Stimulated activated CD4-positive, alpha-beta T cell treated with anti-CD3 and anti-CD28 coated beads, Interleukin-15, amount 100 ng/mL, for 24 hours (primary cell): ENCODE measurements at regions not wholly inside any gene's neighbourhood (a gene's known extent, or its start where the extent isn't known, plus 50 kb on each side); places are given as distances from the start of the nearest gene placed in this dataset.
A peak's percentile ranks its signal among the peaks of the same experiment; 100 is the strongest.

Source experiments
- DNase-seq: peaks from one replicate; pipeline ENCODE4 v3.0.0-alpha.2; 2020

DNA sequence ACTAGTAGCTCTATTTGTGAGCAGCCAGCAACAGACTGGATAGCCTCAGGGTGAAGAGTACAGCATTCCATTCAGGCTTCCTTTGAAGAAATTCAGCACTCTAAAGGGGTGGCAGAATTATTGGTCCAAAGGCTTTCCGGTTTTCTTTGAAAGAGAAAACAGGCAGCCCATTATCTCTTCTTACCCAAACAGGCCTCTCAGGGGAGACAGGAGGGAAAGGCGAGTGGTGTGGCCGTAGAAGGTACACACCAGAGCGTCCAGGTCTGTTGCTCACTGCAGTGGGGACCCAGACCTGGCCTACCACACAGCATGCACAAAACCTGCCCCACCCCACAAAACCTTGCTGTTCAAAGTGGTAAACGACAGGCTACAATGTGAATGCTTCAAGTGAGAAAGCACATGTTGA lies 83.3 kb downstream of the ZNF608 start:
- DNase-seq: no peak

DNA sequence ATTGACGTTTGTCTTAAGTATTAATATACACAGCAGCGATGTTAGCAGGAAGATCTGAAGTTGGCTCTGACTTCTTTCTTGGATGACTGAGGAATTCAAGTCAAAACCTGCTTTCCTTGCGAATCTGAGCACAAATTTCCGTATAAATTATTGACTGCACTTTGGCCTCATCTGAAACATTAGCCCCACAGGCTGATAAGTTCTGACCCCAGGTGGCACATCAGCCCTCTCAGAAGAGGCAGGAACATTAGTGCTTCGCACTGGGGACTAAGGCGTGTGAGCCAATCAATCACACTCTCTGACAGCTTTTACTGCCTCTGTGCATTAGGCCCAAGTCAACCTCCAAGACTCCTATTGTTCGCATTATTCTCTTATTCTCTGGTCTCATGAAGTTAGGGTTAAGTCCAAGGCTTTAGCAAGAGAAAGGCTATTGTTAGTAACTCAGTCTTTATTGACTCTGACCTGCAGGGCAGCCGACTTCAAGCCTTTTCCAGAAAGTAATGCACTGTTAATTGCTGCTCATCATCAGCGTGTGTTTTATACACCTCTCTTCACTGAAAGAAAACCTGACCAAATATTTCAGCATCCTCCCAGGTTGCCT lies 84.2 kb downstream of the ZNF608 start:
- DNase-seq: no peak

DNA sequence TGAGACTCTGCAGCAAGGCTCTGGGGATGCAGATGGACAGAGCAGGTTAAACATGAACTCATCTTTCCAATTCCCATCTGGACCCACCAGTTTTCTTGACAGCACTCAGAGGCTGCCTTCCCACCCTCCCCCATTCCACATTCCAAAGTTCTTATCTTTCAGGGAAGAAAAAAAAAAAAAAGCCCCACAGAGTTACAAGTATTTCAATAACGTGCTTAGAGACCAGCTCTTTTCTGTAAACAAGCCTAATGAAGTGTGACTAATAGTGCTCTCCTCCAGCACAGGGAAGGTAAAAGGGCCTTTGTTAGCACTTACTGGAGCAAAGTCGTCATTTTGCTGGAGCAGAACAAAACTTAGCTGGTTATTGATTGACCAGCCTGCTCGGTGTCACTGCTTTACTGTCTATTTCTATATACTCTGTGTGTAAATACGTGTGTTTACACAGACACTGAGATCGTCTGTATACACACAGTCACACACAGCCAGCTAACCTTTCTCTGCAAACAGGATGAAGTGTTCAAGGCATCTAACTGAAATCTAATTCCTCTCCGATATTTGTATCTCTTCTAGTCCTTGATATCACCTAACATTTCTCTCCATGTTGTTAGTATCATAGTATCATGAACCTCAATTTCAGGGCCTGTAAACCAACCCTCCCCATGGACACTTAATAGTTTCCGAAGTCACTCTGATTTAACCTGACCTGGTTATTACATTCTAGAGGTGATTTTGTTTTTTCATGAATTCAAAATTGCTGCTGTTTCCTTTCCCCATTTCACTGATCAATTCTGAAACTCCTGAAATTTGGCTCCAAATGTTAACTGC lies 84.9 kb downstream of the ZNF608 start:
- DNase-seq: no peak

DNA sequence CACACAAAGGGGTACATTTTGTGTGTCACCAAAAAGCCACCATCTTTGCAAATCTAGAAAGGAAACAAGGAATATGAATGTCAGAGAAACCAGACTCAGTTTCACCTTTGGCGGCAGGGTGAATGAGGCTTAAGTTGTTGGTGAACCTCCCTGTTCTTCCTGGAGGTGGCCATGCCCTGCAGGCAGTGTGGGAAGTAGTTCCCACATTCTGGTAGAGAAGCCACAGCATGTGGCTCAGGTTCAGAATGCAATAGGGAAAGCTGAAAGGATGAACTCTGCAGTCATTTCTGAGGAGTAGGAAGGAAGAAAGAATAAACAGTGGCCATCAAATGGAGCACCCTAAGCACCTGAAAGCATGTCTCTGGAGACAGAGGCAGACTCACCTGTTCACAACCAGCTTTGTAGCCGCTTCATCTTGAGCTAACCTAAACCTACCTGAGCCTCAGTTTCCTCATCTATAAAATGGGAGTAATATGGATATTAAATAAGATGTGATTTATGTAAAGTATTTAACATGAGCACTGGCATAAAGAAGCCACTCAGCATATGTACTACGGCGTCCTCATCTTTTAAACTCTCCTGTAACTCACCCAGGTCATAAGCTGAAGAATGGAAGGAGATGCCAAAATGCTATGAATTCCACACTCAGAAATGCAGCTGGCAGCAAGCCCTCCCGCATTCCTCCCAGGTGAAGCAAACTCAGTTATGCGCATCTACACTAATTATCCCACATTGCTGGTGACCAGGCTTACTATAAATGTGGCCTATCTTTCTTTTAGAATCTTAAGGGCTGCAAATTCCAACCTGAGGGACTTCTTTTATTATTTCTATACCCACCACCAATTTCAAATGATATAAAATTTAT lies 86.0 kb downstream of the ZNF608 start:
- DNase-seq: no peak

DNA sequence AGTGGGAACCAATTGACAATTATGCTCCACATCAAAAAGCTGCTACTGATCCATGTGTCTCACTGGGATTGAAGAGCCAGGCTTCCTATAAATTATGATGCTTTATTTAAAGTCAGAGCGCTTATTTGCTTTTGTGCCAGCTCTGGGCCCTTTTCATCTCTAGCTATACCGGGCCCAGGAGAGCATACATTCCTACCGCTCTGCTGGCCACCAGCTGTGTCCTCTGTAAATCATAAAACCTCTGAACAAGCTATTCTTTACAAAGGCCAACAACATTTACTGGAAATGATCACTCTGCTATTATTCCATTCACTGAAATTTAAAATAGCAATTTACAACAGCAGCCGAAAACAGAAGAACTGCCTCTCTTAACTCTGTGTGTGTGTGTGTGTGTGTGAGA lies 86.6 kb downstream of the ZNF608 start:
- no peak for DNase-seq

DNA sequence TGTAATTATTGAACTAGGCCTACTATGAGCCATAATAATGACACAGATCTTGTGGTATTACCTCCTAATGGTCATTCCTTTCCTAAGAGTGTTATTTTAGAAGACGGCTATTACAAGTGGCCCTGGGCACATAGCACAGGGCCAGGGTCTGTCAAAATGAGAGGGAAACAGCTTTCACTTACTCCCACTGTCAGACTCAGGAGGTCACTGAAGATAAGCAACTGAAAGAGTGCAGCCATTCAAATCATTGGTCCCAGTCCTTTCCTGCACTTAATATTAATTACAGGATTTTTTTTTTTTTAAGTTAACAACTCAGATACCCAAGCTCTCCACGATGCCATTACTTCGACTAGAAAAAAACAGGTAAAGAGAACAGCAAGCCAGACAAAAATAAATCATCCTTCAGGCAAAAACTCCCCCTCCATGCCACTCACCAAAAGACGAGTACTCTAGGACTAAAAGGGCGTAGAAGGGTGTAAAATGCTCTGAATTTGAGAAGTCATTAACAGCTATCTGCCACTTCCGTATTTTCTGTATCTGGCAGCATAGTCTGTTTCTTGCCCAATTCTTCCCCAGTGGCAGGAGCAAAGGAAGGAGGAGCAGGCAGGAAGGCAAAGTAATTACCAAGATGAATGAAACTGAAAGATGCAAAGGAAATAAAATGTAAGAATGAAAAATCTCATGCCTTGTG lies 87.4 kb downstream of the ZNF608 start:
- DNase-seq: no peak

DNA sequence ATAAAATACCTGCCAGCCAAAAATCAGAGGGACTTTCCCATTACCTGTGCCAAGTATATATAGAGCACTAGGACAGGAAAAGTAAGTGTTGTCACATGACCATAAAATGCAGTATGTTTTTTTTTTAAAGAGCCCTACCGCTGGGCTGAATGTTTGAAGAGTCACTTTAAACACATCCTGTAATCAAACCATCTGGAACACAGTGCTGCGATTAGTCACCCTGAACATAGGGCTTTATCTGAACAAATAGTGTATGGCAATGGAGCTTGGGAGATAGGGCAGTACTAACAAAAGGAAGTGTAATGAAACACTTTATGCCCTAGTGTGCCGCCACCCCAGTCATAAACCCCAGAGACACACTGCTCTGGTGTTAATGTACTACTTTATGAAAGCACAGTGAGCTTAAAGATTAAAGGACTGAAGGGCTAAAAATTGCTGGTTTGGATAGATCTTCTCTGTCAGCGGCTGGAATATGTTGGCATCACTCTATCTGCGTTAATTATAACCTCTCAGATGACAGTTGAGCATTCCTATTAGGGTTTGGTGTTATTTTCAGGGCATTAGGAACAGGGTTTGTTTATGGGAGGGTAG lies 90.4 kb downstream of the ZNF608 start:
- DNase-seq: no peak

DNA sequence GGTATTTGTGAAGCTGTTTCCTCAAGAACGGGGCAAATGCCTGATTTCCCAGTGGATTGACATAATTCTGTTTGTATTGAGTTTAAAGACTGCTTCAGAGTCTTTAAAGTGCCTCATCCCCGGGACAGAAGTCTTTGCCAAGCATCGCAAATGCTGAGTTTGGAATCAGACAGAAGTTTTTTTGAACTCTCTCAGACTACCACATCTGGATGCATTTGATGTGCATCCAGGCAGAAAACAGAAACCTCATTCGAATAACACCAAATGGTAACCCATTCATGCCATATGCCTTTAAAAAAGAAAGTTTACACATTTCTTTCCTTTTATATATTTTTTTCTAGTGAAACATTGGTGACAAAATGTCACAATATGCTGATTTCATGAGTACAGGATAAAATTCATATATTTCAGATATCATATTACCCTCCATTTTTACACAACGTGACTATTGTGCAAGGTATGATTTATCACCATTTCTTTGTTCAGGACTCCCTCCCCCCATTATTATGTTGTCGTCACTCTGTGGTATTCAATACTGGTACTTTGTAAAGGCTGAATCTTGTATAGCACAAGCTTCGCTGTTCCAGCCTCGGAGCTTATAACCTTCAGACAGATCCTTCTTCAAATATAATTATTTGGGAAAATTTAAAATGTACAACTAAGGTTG lies 91.1 kb downstream of the ZNF608 start:
- DNase-seq: no peak

DNA sequence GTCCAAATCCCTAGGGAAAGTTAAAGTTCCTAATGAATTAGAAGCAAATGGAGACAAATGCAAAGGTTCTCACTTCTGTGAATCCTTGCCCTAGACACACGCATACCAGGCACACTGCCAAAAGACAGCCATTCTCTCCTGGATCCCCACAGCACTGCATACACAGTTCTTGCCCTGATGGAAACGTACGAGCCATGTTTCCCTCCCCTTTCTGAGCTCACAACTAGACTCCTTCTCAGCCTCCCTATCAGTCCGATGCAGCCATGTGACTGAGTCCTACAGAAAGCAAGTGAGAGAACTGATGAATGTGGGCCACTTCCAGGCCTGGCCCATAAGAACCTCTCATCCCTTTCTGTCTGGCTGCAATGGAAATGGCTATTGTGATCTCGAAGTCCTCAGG lies 92.0 kb downstream of the ZNF608 start:
- no peak for DNase-seq

DNA sequence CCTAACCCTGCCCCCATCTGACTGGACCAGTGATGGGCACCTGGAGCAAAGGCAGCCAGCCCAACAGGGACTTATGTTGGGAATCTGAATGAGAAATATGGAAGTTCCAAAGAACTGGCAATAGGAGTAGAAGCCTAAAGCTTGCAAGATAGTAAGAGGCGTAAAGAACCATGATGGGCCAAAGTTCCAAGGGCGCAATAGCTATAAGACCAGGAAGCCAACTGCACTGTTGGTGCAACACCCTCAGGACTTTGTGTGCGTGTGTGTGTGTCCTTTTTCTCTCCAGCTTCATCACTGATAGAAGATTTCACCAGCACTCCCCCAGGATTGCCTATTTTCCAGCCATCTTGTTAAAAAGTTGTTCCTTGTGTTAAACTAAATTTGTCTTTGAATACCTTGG lies 92.8 kb downstream of the ZNF608 start:
- no peak for DNase-seq

DNA sequence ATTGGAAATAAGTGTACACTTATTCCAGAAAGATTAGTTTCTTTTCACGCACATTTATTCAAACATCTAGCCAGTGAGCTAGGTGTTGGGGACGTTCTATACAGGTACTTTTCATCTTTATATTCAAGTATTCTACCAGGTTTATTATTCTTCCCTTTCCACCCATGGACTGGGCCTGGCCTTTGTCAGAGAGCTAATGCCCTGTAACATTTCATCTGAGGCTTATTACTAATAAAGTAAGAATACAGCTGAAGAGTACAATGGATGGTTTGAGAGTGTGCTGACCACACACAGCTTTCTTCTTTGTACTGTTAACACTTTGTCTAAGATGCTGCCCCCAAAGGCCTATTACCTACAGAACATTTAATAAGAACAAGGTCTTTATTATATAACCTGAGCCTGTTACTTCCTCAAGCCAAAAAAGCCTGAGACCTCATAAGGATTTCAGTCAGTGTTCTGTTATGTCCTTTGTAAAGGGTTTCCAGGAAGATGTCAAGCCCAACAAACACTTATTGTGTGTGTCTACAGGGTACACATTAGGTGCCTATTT lies 93.5 kb downstream of the ZNF608 start:
- no peak for DNase-seq

DNA sequence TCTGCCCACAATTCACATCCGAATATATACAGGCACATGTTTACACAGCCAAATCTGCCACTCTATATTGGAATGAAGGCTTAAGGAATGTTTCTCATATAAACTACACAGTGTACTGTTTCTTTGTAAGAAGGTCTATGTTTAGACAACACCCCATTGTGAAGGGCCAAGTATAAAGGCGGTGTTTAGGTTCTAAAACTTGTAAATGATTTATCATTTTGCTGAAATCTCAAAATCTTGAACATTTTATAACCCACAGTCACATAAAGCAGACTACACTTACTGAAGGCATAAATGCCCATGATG lies 94.0 kb downstream of the ZNF608 start:
- DNase-seq: no peak

DNA sequence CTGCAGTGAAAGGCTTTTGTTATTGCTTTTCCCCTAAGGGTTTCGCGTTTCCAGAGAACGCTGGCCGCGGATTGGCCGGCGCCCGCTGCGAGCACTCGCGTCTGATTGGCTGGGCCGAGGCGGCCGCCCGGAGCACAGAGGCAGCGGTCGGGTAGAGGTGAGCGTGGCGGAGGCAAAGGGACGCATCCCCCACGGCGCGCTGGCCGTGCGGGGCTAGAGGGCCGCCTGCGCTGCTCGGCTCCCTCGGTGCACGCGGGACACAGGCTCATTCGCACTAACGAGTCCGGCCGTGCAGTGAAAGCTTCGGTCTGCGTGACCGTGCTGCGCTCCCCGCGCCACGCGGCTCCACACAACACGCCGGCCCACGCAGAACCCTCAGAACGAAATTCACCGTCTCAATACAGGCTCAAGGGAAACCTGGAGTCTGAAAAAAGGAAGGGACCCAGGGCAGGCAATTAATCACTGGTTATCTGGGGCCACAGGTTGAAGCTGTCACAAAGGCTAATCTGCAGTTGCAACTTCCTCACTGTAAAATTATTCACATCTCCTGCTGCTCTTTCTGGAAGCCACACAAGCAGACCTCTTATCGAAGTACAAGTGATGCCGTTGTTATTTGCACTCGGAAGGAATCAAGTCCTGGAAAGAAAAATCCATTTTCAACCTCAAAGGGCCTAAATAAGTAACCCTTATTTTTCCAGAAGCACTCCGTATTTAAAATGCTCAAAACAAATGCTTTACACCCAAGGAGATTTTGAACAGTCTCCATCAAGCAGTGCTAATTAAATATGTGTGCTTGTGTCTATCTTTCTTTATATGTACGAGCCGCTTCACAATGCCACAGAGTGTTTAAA lies 94.6 kb downstream of the ZNF608 start:
- peak; percentile 49 for DNase-seq

DNA sequence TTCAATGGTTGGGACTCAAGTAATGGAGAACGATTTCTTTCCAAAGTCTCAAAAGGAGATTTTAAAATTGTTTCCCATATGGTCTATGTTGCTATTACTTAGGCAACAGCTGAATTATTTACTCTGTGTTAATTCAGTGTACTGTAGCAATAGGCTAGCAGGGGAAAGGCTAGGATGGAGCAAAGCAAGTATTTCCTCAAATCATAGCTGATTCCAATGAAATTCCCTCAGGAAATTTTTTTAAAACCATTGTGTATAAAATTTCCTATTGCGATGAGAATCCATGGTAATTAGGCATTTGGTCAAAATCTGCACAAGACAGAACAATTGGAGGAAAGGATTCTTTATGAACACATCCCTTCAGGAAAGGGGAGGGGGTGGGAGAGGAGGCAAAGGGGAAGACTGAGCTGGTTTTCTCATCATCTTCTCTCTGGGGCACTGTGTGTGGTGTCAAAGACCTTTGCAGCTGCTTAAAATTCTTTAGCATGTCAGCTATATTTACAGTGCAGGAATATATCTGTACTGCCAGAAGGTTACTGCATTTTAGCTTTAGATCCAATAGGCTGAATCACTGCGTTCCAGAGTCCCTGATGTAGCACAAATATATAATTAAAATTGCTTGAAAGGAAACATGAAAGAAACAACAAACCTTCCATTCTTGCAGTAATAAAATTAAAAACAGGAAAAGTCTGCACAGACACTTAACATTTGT lies 95.3 kb downstream of the ZNF608 start:
- DNase-seq: no peak

DNA sequence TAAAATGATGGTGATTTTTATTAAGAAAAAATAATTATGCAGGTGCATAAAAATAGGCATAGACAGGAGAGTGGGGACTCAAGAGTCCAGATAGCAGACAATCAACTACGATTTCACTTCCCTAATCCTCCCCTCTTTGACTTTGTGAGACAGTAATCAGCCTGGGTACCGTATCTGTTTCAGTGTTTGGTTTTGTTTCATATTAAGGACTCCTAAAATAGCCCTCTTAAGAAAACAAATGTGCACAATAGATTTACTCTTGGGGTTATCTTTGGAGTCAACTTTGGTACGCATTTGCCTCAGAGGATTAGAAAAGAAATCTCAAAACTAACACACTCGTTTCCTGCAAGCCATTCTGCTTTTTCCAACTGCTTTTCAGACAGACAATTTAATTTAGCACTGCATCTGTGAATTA lies 96.3 kb downstream of the ZNF608 start:
- no peak for DNase-seq

DNA sequence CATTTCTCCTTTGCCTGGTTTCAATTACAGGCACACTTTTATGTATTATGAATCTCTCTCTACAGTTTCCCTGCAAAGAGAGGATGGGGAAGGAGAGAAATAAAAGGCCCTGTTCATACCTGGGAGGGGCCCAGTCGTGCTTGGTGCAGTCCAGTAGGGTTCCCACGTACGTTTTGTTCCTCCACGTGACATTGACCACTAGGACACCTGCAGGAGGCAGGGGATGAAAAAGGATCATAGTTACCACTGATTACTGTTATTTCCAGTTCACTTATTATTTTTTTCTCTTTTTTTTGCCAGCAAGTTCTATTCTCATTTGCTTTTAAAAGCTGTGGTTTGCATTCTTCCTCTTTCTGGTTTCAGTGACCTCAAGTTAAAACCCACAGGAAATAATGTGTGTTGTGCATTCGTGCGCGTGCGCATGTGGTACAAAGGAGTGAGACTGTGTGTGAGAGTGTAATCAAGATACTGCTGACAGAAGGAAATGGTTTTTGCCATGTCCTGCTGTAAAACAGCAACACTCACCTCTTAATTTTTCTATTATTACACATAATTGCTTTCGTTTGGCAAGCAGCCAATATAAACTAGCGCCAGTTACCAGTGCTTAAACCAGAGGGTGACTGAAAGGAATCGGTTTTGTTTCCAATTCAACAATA lies 96.8 kb downstream of the ZNF608 start:
- DNase-seq: peak; percentile 73

DNA sequence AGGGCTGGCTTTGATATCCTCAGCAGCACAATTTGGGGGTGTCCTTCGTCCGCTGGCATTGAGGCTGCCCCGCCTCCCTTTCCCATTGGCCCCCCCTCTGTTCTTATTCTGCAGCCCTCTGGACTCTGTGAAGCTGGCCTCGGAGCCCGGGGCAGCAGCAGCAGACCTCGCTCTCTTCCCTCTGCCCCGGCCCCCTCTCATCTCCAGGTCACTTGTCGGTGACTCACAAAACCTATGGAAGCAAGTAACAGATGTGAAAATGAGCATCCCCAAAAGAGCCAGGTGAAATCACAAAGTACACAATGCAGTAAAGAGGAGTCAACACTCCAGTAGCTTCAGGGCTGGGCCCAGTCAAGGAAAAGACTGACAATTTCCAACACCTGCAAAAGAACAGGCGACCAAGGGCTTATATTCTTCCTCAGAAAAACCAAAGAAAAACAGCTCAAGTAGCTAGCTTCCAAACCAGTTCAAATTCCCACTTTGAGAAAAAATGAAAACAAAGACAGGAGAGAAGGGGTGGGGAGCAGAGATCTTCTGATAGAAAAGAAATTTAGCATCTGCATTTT lies 97.5 kb downstream of the ZNF608 start:
- no peak for DNase-seq

DNA sequence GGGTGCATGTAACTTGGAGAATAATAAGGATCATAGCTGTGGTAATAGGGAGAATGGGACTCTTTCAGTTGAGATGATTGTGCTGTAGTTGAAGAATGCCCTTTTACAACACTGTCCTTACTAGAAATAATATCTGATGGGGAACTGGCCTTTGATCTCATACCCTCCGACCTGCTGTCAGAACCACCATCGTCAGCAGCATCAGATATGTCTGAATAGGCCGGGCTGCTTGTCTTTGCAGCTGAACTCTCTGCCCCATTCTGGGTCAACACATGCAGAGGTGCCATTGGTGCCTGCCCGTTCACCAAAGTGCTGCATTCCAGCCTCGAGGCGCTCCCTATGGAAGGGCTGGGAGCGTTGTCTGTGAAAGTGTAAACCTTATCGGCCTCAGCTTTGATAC lies 99.1 kb downstream of the ZNF608 start:
- DNase-seq: no peak

DNA sequence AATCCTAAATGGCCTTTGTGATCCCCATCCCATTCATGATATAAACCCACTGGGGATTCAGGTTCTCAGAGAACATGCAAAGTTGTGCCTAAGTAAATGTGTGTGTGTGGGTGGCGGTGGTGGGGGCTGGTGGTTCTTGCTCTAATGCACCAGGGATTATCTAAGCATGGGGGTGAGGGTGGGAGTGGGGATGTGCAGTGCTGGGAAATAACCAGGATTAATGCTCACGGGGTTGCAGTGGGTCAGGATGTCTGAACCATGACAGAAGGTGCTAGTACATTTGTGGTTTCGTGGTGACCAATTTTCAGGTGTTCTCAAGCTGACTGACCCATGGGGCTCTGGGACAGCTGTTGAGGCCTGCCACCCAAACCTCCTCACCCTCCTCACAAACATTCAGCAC lies 101.0 kb downstream of the ZNF608 start:
- DNase-seq: no peak

DNA sequence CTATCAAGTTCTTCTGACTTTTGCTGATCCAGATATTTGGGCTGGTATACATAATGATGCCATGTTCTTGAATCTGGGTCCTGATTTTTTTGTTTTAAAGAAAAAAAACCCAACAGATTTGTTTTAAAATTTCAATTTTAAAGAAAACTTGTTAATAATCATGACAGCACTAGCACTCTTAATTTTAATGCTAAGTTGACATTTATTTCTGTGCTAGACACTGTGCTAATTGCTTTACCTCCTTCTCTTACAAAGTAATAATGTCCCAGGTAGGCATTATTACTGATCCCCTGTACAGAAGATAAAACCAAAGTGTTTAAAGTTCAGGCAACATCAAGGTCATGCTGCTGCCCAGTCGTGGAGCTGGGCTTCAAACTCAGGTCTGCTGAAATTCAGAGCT lies 101.9 kb downstream of the ZNF608 start:
- DNase-seq: no peak
